GM12891 (cell line): ENCODE measurements at regions not wholly inside any gene's neighbourhood (a gene's known extent, or its start where the extent isn't known, plus 50 kb on each side); places are given as distances from the start of the nearest gene placed in this dataset.

Experiments used
- POLR2A ChIP-seq: IDR thresholded peaks from 2 replicates; pipeline ENCODE4 v1.6.1; 2011; ENCODE audit warnings: low read depth, low read length, control low read depth
- POLR2AphosphoS5 ChIP-seq: IDR thresholded peaks from 2 replicates; pipeline ENCODE4 v1.6.1; 2011; ENCODE audit warnings: low read depth, low read length, control low read depth
- TAF1 ChIP-seq: IDR thresholded peaks from 2 replicates; pipeline ENCODE4 v1.6.1; 2011; ENCODE audit warnings: low read depth, low read length, control low read depth

GRCh38 chr20:24277196-24277595 lies 192.2 kb upstream of the SYNDIG1 start:
- no peak for TF ChIP-seq POLR2A
- no peak for TF ChIP-seq POLR2AphosphoS5
- no peak for TF ChIP-seq TAF1
